H9 (cell line): ENCODE measurements at regions not wholly inside any gene's neighbourhood (a gene's known extent, or its start where the extent isn't known, plus 50 kb on each side); places are given as distances from the start of the nearest gene placed in this dataset.

ENCODE experiments used
- DNase-seq: peaks from one replicate; pipeline ENCODE4 v3.0.0-alpha.2; 2017
- H2AFZ ChIP-seq: one replicate; pipeline ENCODE4 v1.6.1; 2013; ENCODE audit warnings: mild to moderate bottlenecking, low read length, control low read depth, moderate library complexity
- H2AK5ac ChIP-seq: 2 replicates; pipeline ENCODE4 v1.6.1; 2013; ENCODE audit warnings: low read length, control low read depth, mixed read lengths; ENCODE audit not compliant: insufficient read length
- H2BK120ac ChIP-seq: one replicate; pipeline ENCODE4 v1.6.1; 2013; ENCODE audit warnings: low read depth, mild to moderate bottlenecking, low read length, control low read depth, inconsistent platforms; ENCODE audit not compliant: poor library complexity, severe bottlenecking
- H2BK12ac ChIP-seq: 2 replicates; pipeline ENCODE4 v1.6.1; 2013; ENCODE audit warnings: low read length, control low read depth, mixed read lengths, low read depth; ENCODE audit not compliant: insufficient read length
- H2BK15ac ChIP-seq: 2 replicates; pipeline ENCODE4 v1.6.1; 2013; ENCODE audit warnings: low read depth, low read length, control low read depth
- H2BK20ac ChIP-seq: one replicate; pipeline ENCODE4 v1.6.1; 2013; ENCODE audit warnings: low read depth, mild to moderate bottlenecking, low read length, control low read depth, inconsistent platforms; ENCODE audit not compliant: poor library complexity, severe bottlenecking
- H2BK5ac ChIP-seq: 2 replicates; pipeline ENCODE4 v1.6.1; 2013; ENCODE audit warnings: low read length, control low read depth, mixed read lengths; ENCODE audit not compliant: insufficient read length
- H3K14ac ChIP-seq: 2 replicates; pipeline ENCODE4 v1.6.1; 2013; ENCODE audit warnings: low read length, control low read depth; ENCODE audit not compliant: insufficient read depth
- H3K18ac ChIP-seq: 2 replicates; pipeline ENCODE4 v1.6.1; 2013; ENCODE audit warnings: low read depth, mild to moderate bottlenecking, mixed read lengths, low read length, control low read depth; ENCODE audit not compliant: insufficient read length
- H3K23ac ChIP-seq: 2 replicates; pipeline ENCODE4 v1.6.1; 2013; ENCODE audit warnings: low read length, control low read depth, mixed read lengths, low read depth; ENCODE audit not compliant: insufficient read length
- H3K23me2 ChIP-seq: 2 replicates; pipeline ENCODE4 v1.6.1; 2013; ENCODE audit warnings: low read depth, mild to moderate bottlenecking, mixed read lengths, low read length, control low read depth; ENCODE audit not compliant: insufficient read length, poor library complexity, severe bottlenecking
- H3K27ac ChIP-seq: 2 replicates; pipeline ENCODE4 v1.5.1; 2013; ENCODE audit warnings: low read length, control low read depth, mixed read lengths, low read depth; ENCODE audit not compliant: insufficient read length
- H3K27me3 ChIP-seq: 2 replicates; pipeline ENCODE4 v1.6.1; 2013; ENCODE audit warnings: low read length, control low read depth, inconsistent platforms; ENCODE audit not compliant: insufficient read depth
- H3K4ac ChIP-seq: 2 replicates; pipeline ENCODE4 v1.6.1; 2013; ENCODE audit warnings: low read depth, mild to moderate bottlenecking, control low read depth, inconsistent platforms, low read length, moderate library complexity
- H3K4me1 ChIP-seq: 2 replicates; pipeline ENCODE4 v1.6.1; 2013; ENCODE audit warnings: low read length, control low read depth, inconsistent platforms; ENCODE audit not compliant: insufficient read depth
- H3K4me2 ChIP-seq: 2 replicates; pipeline ENCODE4 v1.6.1; 2013; ENCODE audit warnings: low read length, control low read depth, mixed read lengths; ENCODE audit not compliant: insufficient read length, insufficient read depth
- H3K56ac ChIP-seq: 2 replicates; pipeline ENCODE4 v1.6.1; 2013; ENCODE audit warnings: low read depth, mild to moderate bottlenecking, mixed read lengths, low read length, control low read depth; ENCODE audit not compliant: insufficient read length
- H3K79me1 ChIP-seq: 2 replicates; pipeline ENCODE4 v1.6.1; 2013; ENCODE audit warnings: low read depth, mild to moderate bottlenecking, moderate library complexity, low read length, control low read depth, inconsistent platforms; ENCODE audit not compliant: insufficient read depth, poor library complexity, severe bottlenecking
- H3K79me2 ChIP-seq: 2 replicates; pipeline ENCODE4 v1.6.1; 2013; ENCODE audit warnings: low read length, control low read depth, inconsistent platforms; ENCODE audit not compliant: insufficient read depth
- H3K9ac ChIP-seq: 2 replicates; pipeline ENCODE4 v1.6.1; 2013; ENCODE audit warnings: low read length, control low read depth, mixed read lengths; ENCODE audit not compliant: insufficient read length; ENCODE audit errors: extremely low read depth
- H3K9me3 ChIP-seq: one replicate; pipeline ENCODE4 v1.6.1; 2013; ENCODE audit warnings: low read depth, low read length, inconsistent platforms; ENCODE audit not compliant: control insufficient read depth
- H3T11ph ChIP-seq: one replicate; pipeline ENCODE4 v1.6.1; 2013; ENCODE audit warnings: mild to moderate bottlenecking, low read length, control low read depth, inconsistent platforms
- H4K20me1 ChIP-seq: one replicate; pipeline ENCODE4 v1.6.1; 2013; ENCODE audit not compliant: control insufficient read depth, insufficient read length, insufficient read depth
- H4K5ac ChIP-seq: 2 replicates; pipeline ENCODE4 v1.6.1; 2013; ENCODE audit warnings: low read depth, mild to moderate bottlenecking, mixed read lengths, low read length, control low read depth; ENCODE audit not compliant: insufficient read length
- H4K8ac ChIP-seq: replicated peaks from 2 replicates; pipeline ENCODE4 v1.6.1; 2013; ENCODE audit warnings: low read length, control low read depth, mixed read lengths, low read depth; ENCODE audit not compliant: insufficient read length
- H4K91ac ChIP-seq: 2 replicates; pipeline ENCODE4 v1.6.1; 2013; ENCODE audit warnings: low read depth, mild to moderate bottlenecking, moderate library complexity, mixed read lengths, low read length, control low read depth; ENCODE audit not compliant: insufficient read length
- H3K27ac Mint-ChIP-seq, 3 experiments: 2 replicates in 2 of 3; 3 replicates in 1 of 3; pipeline ENCODE4 v1.8.0; 2020 to 2021; ENCODE audit warnings: mixed read lengths in 3 of 3, mild to moderate bottlenecking in 1 of 3, moderate library complexity in 1 of 3
- H3K27me3 Mint-ChIP-seq: 2 replicates; pipeline ENCODE4 v1.8.0; 2021; ENCODE audit warnings: low read depth, mild to moderate bottlenecking, moderate library complexity, mixed read lengths
- H3K36me3 Mint-ChIP-seq, 3 experiments: 2 replicates in 2 of 3; 3 replicates in 1 of 3; pipeline ENCODE4 v1.8.0; 2020 to 2021; ENCODE audit warnings: low read depth in 3 of 3, mixed read lengths in 3 of 3; ENCODE audit not compliant: insufficient read depth in 1 of 3
- H3K4me1 Mint-ChIP-seq, 2 experiments: 2 replicates each; pipeline ENCODE4 v1.8.0; 2020; ENCODE audit warnings: mixed read lengths in 2 of 2
- H3K4me3 Mint-ChIP-seq, 2 experiments: 2 replicates in 1 of 2; 3 replicates in 1 of 2; pipeline ENCODE4 v1.8.0; 2020 to 2021; ENCODE audit warnings: mild to moderate bottlenecking in 2 of 2, mixed read lengths in 2 of 2, moderate library complexity in 1 of 2
- H3K9me3 Mint-ChIP-seq, 2 experiments: 2 replicates in 1 of 2; 3 replicates in 1 of 2; pipeline ENCODE4 v1.8.0; 2020; ENCODE audit warnings: mild to moderate bottlenecking in 2 of 2, mixed read lengths in 2 of 2, moderate library complexity in 1 of 2
- CTCF ChIP-seq: fragments of 200-600 bp; sonication (generic); conservative IDR thresholded peaks from 3 replicates; pipeline ENCODE4 v1.8.0; 2021; ENCODE audit warnings: antibody characterized with exemption, mild to moderate bottlenecking
- WGBS: extraction: QIAGEN DNeasy Blood & Tissue Kit; methylation state at CpG from one replicate; pipeline ENCODE4 v1.1.7; 2013; ENCODE audit warnings: missing lambda C conversion rate, low lambda C conversion rate, mixed read lengths; ENCODE audit not compliant: insufficient read length; ENCODE audit errors: extremely low coverage; 5-methylcytosine and 5-hydroxymethylcytosine counted together

DNA sequence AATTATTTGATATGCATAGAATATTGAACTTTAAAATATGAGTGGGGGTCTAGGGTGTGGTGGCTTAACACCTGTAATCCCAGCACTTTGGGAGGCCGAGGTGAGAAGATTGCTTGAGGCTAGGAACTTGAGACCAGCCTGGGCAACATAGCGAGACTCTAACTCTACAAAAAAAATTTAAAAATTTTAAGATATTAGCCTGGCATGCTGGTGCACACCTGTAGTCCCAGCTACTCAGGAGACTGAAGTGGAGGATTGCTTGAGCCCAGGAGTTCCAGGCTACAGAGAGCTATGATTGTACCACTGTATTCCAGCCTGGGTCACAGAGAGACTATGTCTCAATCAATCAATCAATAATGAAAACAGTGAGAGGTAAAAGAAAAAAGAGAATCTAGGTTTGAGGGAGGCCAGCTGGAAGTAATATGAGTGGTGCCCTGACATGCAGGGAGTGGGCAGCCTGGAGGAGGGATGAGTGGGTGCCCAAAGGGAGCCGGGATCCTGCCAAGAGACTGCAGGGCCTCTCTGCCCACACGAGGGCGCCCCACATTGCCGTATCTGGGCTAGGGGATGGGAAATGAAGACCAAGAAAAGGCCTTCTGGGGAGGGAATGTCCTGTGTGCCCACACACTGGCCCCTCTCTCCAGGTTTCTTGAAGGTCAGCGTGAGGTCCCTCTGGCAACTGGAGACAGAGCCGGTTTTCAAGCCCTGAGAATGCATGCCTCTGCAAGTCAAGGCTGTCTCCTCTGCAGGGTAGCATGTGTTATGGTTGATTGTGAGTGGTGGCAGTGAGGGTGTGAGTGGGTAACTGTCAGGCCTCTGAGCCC, 93.9 kb upstream of the PPM1J start:
- H3K4me1 Mint-ChIP-seq = peaks cover 72 to 76% of the 10 kb centered on the region in 2 experiments
- Histone ChIP-seq H2BK20ac (no peak overlapping the region), H4K8ac (no peak overlapping the region), H3K23me2 (no peaks in the 10 kb centered on the region), H3K4me1 (peaks cover 6% of the 10 kb centered on the region; the same call in 1 of the 2 replicates), H3K9ac (no peak overlapping the region), H4K20me1 (no peaks in the 10 kb centered on the region), H3K4ac (no peak overlapping the region), H2AFZ (no peak overlapping the region), H3T11ph (no peak overlapping the region), H3K9me3 (no peaks in the 10 kb centered on the region), H3K27ac (peak overlapping the region; percentile 55), H3K18ac (peak overlapping the region; percentile 1), H2BK120ac (no peak overlapping the region), H2BK15ac (no peak overlapping the region), H2AK5ac (no peak overlapping the region), H2BK5ac (no peak overlapping the region), H3K14ac (no peak overlapping the region), H3K56ac (no peak overlapping the region), H3K27me3 (no peaks in the 10 kb centered on the region), H3K79me1 (no peaks in the 10 kb centered on the region), H3K4me2 (no peak overlapping the region), H3K23ac (no peak overlapping the region), H3K79me2 (no peaks in the 10 kb centered on the region), H4K5ac (no peak overlapping the region), H4K91ac (no peak overlapping the region), H2BK12ac (no peak overlapping the region)
- no CpG with 5 or more reads among the region's 8 CpGs for WGBS
- peak; percentile 97 for TF ChIP-seq CTCF
- H3K9me3 Mint-ChIP-seq = no peaks in the 10 kb centered on the region
- H3K27me3 Mint-ChIP-seq = no peaks in the 10 kb centered on the region
- peak; percentile 88 for DNase-seq
- H3K4me3 Mint-ChIP-seq = peak overlapping the region in 1 of 2 experiments; percentile 35; a peak in 1 of 5 replicates
- H3K27ac Mint-ChIP-seq = peak overlapping the region; percentile 30 to 97 (median 45); a peak in 5 of 7 replicates
- peaks cover 0 to 16% (median 0%) of the 10 kb centered on the region in 3 experiments; a peak in 2 of 7 replicates for H3K36me3 Mint-ChIP-seq
